ENCODE measurements at regions not wholly inside any gene's neighbourhood (a gene's known extent, or its start where the extent isn't known, plus 50 kb on each side); places are given as distances from the start of the nearest gene placed in this dataset.
A peak's percentile ranks its signal among the peaks of the same experiment; 100 is the strongest.

- Histone ChIP-seq H3K27me3 (ENCODE audit: low read depth, low read length) (no peaks in the 10 kb centered on the region), H3K9me3 (ENCODE audit: insufficient read depth, low read length) (no peaks in the 10 kb centered on the region), H3K27ac (ENCODE audit: low read length) (no peak overlapping the region), H4K20me1 (ENCODE audit: insufficient read depth, low read length) (no peaks in the 10 kb centered on the region), H3K36me3 (replicated peaks; ENCODE audit: low read depth, low read length) (no peaks in the 10 kb centered on the region), H3K4me1 (ENCODE audit: low read length) (peaks cover 9% of the 10 kb centered on the region), H2AFZ (ENCODE audit: low read depth, low read length) (no peak overlapping the region), H3K4me3 (ENCODE audit: low read length) (no peak overlapping the region), H3K4me2 (ENCODE audit: low read length) (no peak overlapping the region), H3K9ac (ENCODE audit: low read length) (no peak overlapping the region), H3K79me2 (ENCODE audit: low read length) (no peaks in the 10 kb centered on the region)
- TF ChIP-seq, protein P1, sequence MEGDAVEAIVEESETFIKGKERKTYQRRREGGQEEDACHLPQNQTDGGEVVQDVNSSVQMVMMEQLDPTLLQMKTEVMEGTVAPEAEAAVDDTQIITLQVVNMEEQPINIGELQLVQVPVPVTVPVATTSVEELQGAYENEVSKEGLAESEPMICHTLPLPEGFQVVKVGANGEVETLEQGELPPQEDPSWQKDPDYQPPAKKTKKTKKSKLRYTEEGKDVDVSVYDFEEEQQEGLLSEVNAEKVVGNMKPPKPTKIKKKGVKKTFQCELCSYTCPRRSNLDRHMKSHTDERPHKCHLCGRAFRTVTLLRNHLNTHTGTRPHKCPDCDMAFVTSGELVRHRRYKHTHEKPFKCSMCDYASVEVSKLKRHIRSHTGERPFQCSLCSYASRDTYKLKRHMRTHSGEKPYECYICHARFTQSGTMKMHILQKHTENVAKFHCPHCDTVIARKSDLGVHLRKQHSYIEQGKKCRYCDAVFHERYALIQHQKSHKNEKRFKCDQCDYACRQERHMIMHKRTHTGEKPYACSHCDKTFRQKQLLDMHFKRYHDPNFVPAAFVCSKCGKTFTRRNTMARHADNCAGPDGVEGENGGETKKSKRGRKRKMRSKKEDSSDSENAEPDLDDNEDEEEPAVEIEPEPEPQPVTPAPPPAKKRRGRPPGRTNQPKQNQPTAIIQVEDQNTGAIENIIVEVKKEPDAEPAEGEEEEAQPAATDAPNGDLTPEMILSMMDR (IDR thresholded peaks at IDR 0.05; ENCODE audit: low read depth, low read length), result no peak
- TF ChIP-seq EZH2phosphoT487 (IDR thresholded peaks at IDR 0.05; ENCODE audit: low read depth), result no peak
These were observed 449.9 kb downstream of the LRIG3 start for GRCh38 chr12:58470266-58471010.

DNA sequence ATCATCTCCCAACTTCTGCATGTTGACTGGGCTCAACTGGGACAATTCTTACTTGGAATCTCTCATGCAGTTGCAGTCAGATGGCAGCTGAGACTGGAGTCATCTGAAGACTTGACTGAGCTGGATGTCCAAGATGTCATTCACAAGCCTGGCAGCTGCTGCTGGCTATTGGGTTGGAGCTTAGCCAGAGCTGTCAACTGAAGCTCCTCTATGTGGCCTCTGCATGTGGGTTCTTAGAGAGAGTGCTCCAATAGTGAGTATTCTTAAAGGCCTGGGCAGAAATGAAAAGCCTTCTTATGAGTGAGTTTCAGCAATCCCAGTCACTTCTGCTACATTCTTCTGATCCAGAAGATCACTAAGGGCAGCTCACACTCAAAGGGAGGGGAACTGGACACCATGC lies 440.9 kb downstream of the LRIG3 start:
- Histone ChIP-seq H3K36me3 (replicated peaks; ENCODE audit: low read depth, low read length) (no peaks in the 10 kb centered on the region), H2AFZ (ENCODE audit: low read depth, low read length) (no peak overlapping the region), H3K4me1 (ENCODE audit: low read length) (no peaks in the 10 kb centered on the region), H3K4me2 (ENCODE audit: low read length) (no peak overlapping the region), H3K79me2 (ENCODE audit: low read length) (no peaks in the 10 kb centered on the region), H3K27me3 (ENCODE audit: low read depth, low read length) (no peaks in the 10 kb centered on the region), H3K9me3 (ENCODE audit: insufficient read depth, low read length) (no peaks in the 10 kb centered on the region), H4K20me1 (ENCODE audit: insufficient read depth, low read length) (no peaks in the 10 kb centered on the region), H3K4me3 (ENCODE audit: low read length) (no peak overlapping the region), H3K27ac (ENCODE audit: low read length) (no peak overlapping the region), H3K9ac (ENCODE audit: low read length) (no peak overlapping the region)
- TF ChIP-seq, protein P1 (IDR thresholded peaks at IDR 0.05; ENCODE audit: low read depth, low read length), result no peak
- no peak for TF ChIP-seq EZH2phosphoT487 (IDR thresholded peaks at IDR 0.05; ENCODE audit: low read depth)

DNA sequence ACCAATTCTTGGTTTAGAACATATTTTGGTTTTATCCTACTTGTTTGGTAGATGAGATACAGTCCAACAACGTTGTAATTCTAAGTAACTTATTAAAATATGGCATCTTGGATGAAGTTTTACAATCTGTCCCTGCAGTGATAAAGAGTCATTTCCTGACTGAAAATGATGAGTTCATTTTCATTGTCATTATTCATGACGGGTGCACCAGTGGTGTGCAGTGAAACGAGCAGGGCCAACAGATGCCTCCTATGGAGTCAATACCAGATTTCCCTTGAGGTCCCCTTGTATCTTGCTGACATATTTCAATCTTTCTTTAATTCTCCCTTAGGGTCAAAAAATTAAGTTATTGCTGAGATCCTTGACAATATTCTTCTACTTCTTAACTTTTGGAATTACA lies 438.5 kb downstream of the LRIG3 start:
- Histone ChIP-seq H3K9me3 (ENCODE audit: insufficient read depth, low read length) (no peaks in the 10 kb centered on the region), H4K20me1 (ENCODE audit: insufficient read depth, low read length) (no peaks in the 10 kb centered on the region), H3K27ac (ENCODE audit: low read length) (no peak overlapping the region), H3K4me3 (ENCODE audit: low read length) (no peak overlapping the region), H3K79me2 (ENCODE audit: low read length) (no peaks in the 10 kb centered on the region), H3K4me1 (ENCODE audit: low read length) (no peaks in the 10 kb centered on the region), H3K4me2 (ENCODE audit: low read length) (no peak overlapping the region), H2AFZ (ENCODE audit: low read depth, low read length) (0 out of 2 replicates have a peak overlapping the region, but pooled peaks have one; percentile 36), H3K9ac (ENCODE audit: low read length) (no peak overlapping the region), H3K27me3 (ENCODE audit: low read depth, low read length) (no peaks in the 10 kb centered on the region), H3K36me3 (replicated peaks; ENCODE audit: low read depth, low read length) (no peaks in the 10 kb centered on the region)
- TF ChIP-seq, protein P1 (IDR thresholded peaks at IDR 0.05; ENCODE audit: low read depth, low read length), result no peak
- no peak for TF ChIP-seq EZH2phosphoT487 (IDR thresholded peaks at IDR 0.05; ENCODE audit: low read depth)

GRCh38 chr12:58487255-58487654 lies 433.0 kb downstream of the LRIG3 start:
- no peaks in the 10 kb centered on the region for H3K79me2 ChIP-seq (ENCODE audit: low read length)
- H4K20me1 ChIP-seq (ENCODE audit: insufficient read depth, low read length), result no peaks in the 10 kb centered on the region
- no peak overlapping the region for H3K9ac ChIP-seq (ENCODE audit: low read length)
- TF ChIP-seq EZH2phosphoT487 (IDR thresholded peaks at IDR 0.05; ENCODE audit: low read depth), result no peak
- TF ChIP-seq, protein P1 (IDR thresholded peaks at IDR 0.05; ENCODE audit: low read depth, low read length), result no peak
- H3K4me3 ChIP-seq (ENCODE audit: low read length), result no peak overlapping the region
- no peaks in the 10 kb centered on the region for H3K4me1 ChIP-seq (ENCODE audit: low read length)
- H3K4me2 ChIP-seq (ENCODE audit: low read length), result no peak overlapping the region
- H3K36me3 ChIP-seq (replicated peaks; ENCODE audit: low read depth, low read length), result no peaks in the 10 kb centered on the region
- H3K27ac ChIP-seq (ENCODE audit: low read length), result no peak overlapping the region
- no peak overlapping the region for H2AFZ ChIP-seq (ENCODE audit: low read depth, low read length)
- no peaks in the 10 kb centered on the region for H3K9me3 ChIP-seq (ENCODE audit: insufficient read depth, low read length)
- H3K27me3 ChIP-seq (ENCODE audit: low read depth, low read length), result no peaks in the 10 kb centered on the region
